ENCODE measurements at regions not wholly inside any gene's neighbourhood (a gene's known extent, or its start where the extent isn't known, plus 50 kb on each side); places are given as distances from the start of the nearest gene placed in this dataset.
"Not testable (repeated sequence)": the region's sequence is repeated elsewhere in the genome, so short reads cannot be mapped to it uniquely, and the experiment has no call there.

- no peak for DNase-seq (ENCODE audit: low spot score)
Measured at GRCh38 chr10:28354511-28354910, 51.6 kb upstream of the MPP7 start.

- DNase-seq (ENCODE audit: low spot score): no peak
Measured at GRCh38 chr10:28355376-28355775, 52.5 kb upstream of the MPP7 start.

- DNase-seq (ENCODE audit: low spot score): no peak
Measured at GRCh38 chr10:28359334-28359733, 56.5 kb upstream of the MPP7 start.

- no peak for DNase-seq (ENCODE audit: low spot score)
Measured at GRCh38 chr10:28360175-28360574, 57.3 kb upstream of the MPP7 start.

DNA sequence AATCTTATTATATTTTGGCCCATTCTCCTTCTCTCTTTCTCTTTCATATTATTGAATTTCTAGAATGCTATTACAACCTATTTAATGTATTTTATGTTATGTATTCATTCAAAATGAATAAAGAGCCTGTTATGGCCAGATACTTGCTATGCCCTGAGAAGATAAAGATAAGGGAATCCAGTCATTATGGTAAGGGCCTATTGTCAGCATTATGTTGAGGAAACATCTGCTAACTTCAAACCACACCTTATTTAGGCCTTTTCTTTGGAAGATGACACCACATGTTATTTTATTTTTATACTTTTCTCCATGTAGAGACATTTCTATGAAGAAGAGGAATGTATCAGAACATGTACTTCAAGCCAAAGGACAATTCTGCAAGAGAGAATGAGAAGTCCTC is 60.5 kb upstream of the MPP7 start:
- no peak for DNase-seq (ENCODE audit: low spot score)

DNA sequence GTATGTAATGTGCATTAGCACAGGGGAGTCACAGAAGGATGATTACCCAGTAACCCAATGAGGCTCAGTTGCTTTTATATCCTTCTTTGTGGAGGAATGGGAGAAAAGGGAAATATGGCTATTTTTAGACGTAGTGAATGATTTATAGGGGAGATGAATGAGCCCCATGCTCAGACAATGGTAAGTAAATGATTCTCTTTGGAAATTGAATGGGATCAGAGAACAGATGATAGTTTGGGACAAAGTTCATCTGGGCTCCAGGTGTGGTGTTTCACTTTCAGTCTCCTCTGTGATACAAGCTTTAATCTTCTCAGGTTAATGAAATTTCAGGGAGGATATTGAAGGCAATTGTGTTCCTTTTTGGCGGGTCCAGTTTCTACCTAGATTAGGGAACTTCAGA is 63.0 kb upstream of the MPP7 start:
- DNase-seq (ENCODE audit: low spot score): no peak

DNA sequence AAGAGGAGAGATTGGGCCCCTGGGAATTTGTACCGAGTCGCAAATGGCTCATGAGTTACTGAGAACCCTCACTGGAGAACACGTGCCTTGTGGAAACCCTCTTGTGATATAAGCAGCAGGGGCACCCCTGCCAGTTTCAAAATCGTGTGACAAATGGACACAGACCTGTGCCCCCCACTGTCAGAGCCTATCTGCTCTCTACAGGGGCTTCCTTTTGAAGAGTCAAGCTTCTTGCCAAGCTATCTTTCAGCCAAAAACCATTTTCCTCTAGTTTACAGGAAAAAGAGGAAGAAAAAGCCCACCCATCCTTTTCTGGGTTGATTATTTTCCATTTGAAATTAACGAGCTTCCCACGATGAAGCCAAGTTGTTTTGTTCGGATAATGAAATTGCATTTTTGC is 64.1 kb upstream of the MPP7 start:
- DNase-seq (ENCODE audit: low spot score): no peak

DNA sequence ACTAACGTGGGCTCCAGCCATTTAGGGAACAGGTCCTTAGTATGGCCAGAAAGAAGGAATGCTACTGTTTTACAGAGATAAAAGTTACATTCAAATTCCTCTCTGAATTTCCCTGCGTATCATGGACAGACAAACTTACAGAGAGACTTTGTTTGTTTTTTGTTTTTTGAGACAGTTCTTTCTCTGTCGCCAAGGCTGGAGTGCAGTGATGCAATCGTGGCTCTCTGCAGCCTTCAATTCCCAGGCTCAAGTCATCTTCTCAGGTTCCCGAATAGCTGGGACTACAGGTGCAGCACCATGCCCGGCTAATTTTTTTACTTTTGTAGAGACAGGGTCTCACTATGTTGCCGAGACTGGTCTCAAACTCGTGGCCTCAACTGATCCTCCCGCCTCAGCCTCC is 64.5 kb upstream of the MPP7 start:
- DNase-seq (ENCODE audit: low spot score): no peak

- peak; percentile 35 for DNase-seq (ENCODE audit: low spot score)
Measured at GRCh38 chr10:28367929-28368484, 65.1 kb upstream of the MPP7 start.

GRCh38 chr10:28370107-28370835 is 67.4 kb upstream of the MPP7 start:
- no peak for DNase-seq (ENCODE audit: low spot score)

- not testable (repeated sequence) for DNase-seq (ENCODE audit: low spot score)
Measured at GRCh38 chr10:28371638-28372037, 68.8 kb upstream of the MPP7 start.

DNA sequence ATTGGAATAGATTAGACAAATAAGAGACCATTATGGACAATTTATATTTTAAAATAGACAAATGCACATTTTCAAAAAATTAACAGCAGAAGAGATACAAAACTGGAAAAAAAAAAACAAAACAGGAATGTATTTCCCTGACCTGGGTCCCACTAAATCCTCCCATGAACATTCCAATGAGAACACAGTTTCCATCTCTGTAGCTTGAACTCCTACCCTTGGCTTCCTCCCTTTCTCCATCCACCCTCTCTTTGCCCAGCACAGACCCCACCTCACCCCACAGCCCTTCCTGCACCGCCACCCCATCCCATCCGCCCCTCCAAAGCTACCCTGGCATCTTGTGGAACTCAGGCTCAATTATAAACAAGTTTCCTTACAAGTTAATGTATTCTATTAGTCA is 71.2 kb upstream of the MPP7 start:
- DNase-seq (ENCODE audit: low spot score): no peak

DNA sequence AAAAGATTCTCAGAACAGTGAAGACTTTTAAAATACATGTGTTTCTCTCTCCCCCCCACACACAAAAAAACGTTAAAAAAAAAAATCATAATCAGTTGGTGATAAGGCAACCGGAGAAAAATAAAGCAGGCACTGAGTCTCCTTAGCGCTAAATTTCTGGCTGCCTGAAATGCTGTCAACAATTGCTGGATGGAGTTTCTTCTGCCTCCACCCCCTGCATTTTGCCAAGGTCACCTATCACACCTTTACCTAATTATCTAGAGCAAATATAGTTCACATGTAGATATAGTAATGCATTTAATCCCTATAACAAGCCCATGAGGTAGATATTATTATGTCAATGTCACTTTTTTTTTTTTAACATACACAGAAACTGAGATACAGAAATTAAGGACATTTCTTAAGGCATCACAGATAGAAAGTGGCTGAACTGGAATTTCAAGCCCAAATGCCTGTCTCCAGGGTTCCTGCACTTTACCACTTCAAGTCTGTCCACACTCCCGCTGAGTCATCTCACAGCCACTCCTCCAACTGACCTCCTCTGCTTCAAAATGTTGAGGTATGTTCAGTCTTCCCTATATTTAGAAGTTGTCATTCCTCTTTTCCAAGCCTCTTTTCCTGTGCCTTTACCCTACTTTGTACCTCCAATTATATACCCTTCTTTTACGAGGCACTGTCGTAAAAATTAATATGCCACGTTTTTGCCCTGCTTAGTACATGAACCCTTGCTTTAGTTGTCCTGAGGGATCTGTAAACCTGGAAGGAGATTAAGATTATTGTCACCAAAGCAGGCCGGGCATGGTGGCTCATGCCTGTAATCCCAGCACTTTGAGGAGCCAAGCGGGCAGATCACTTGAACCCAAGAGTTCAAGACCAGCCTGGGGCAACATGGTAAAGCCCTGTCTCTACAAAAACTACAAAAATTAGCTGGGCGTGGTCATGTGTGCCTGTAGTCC is 72.8 kb upstream of the MPP7 start:
- no peak for DNase-seq (ENCODE audit: low spot score)

- DNase-seq (ENCODE audit: low spot score): no peak
Measured at GRCh38 chr10:28378986-28379585, 76.2 kb upstream of the MPP7 start.

DNA sequence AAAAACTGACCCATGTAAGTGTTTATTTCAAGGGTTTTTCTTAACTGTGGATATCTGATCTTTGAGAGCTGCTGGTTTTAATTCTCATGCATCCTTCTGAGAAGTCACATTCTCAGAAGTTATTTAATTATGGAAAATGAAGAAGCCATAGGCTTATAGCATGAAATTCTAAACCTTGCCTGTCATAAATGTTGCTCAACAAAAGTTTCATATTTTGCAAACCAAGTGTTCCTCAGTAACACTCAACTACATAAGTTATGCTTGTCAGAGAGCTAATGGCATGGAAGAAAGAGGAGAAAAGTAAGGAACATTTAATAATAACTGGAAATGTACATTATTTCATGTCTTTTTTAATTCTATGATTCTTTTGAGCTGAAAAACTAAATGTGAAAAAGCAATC is 78.6 kb upstream of the MPP7 start:
- no peak for DNase-seq (ENCODE audit: low spot score)

- DNase-seq (ENCODE audit: low spot score): peak; percentile 68
Measured at GRCh38 chr10:28381903-28382347, 79.1 kb upstream of the MPP7 start.

DNA sequence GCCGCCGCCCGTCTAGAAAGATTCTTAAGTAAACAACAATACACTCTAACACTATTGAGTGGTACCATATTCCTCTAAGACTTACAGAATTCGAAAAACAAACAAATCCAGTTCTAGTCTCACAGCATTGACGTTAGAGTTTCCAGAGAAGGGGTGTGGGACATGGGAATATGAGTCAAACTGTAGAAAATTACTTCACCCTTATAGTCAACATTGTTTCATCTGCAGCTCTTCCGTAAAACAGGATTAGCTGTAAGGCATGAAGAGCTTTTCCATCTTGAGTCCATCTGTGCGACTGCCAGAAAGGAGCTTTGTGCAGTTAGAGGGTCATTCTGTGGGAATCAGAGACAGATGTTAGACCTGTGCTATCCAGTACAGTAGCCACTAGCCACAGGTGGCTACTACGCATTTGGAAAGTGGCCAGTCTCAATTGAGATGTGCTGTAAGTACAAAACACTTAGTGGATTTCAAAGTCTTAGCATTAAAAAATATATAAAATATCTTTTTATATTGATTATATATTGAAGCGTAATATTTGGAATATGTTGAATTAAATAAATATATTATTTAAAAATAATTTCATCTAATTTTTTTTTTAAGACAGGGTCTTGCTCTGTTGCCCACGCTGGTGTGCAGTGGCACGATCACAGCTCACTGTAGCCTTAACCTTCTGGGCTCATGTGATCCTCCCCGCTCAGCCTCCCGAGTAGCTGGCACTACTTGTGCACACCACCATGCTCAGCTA is 79.8 kb upstream of the MPP7 start:
- DNase-seq (ENCODE audit: low spot score): no peak

GRCh38 chr10:28384557-28384956 is 81.7 kb upstream of the MPP7 start:
- DNase-seq (ENCODE audit: low spot score): no peak

GRCh38 chr10:28385748-28386502 is 83.1 kb upstream of the MPP7 start:
- no peak for DNase-seq (ENCODE audit: low spot score)

DNA sequence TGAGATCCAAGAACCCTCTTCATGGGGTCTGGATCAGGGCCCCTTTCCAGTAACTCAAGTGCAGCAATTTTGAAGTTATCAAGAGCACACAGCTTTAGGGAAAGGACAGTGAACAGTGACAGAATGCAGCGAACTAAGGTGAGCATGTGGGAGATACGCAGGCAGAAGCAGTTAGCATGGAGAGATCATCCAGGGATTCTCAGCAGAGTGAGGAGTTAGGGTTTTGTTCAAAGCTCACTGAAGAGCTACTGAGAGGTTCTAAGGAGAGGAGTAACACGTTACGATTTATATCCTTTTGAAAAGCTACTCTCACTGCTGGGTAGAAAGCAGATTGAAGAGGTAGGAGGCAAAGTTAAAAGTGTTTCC is 83.6 kb upstream of the MPP7 start:
- no peak for DNase-seq (ENCODE audit: low spot score)

DNA sequence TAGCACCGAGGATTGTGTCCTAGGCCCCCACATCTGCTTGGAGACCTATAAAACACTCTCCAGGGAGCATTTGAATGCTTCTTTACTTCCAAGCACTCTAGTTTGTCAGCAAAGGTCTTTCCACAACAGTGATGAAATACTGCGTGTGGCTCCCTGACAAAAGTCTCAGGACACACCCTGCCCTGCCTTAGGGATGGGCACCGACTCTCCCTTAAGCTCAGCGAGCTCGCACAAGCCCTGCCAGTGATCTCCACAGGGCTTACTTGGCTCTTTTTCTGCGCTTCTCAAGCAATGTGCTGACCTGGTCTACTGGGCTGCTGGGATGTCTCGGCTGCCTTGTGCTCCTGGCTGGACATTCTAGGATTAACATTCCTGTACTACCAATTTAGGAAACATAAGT is 84.3 kb upstream of the MPP7 start:
- DNase-seq (ENCODE audit: low spot score): no peak
